Fibroblast of lung (primary cell): ENCODE measurements at regions not wholly inside any gene's neighbourhood (a gene's known extent, or its start where the extent isn't known, plus 50 kb on each side); places are given as distances from the start of the nearest gene placed in this dataset.

ENCODE experiments used
- DNase-seq, 2 donors: peaks; one replicate each; pipeline versions ENCODE4 v3.0.0 to v3.0.0-alpha.2; 2010; ENCODE audit warnings: low read depth in 2 of 2
- H2AFZ ChIP-seq: 2 replicates; pipeline ENCODE4 v1.5.1; 2012; ENCODE audit warnings: low read length, control low read depth, inconsistent platforms
- H3K27ac ChIP-seq: 2 replicates; pipeline ENCODE4 v1.5.1; 2011; ENCODE audit warnings: low read length, control low read depth; ENCODE audit not compliant: insufficient read depth
- H3K27me3 ChIP-seq: 2 replicates; pipeline ENCODE4 v1.5.1; 2011; ENCODE audit warnings: mild to moderate bottlenecking, low read length; ENCODE audit not compliant: control insufficient read depth, insufficient read depth
- H3K36me3 ChIP-seq: 2 replicates; pipeline ENCODE4 v1.5.1; 2011; ENCODE audit warnings: low read length; ENCODE audit not compliant: control insufficient read depth, insufficient read depth
- H3K4me1 ChIP-seq: 2 replicates; pipeline ENCODE4 v1.5.1; 2011; ENCODE audit warnings: low read length; ENCODE audit not compliant: control insufficient read depth, insufficient read depth; ENCODE audit errors: extremely low read depth
- H3K4me2 ChIP-seq: 2 replicates; pipeline ENCODE4 v1.5.1; 2011; ENCODE audit warnings: low read length, control low read depth; ENCODE audit not compliant: insufficient read depth; ENCODE audit errors: extremely low read depth
- H3K4me3 ChIP-seq, 4 experiments: fragments of 200-600 bp in 1 of 4; sonication (generic) in 1 of 4; replicated peaks in 1 of 4; 2 replicates each; pipeline ENCODE4 v1.5.1; 2011 to 2016; ENCODE audit warnings: low read length in 4 of 4, low read depth in 3 of 4, mild to moderate bottlenecking in 3 of 4, control low read depth in 2 of 4, inconsistent platforms in 1 of 4, mixed read lengths in 1 of 4; ENCODE audit not compliant: insufficient read depth in 1 of 4; ENCODE audit errors: control extremely low read depth in 1 of 4
- H3K79me2 ChIP-seq: 2 replicates; pipeline ENCODE4 v1.5.1; 2012; ENCODE audit warnings: mild to moderate bottlenecking, low read length, inconsistent platforms; ENCODE audit not compliant: control insufficient read depth, insufficient read depth
- H3K9ac ChIP-seq: 2 replicates; pipeline ENCODE4 v1.5.1; 2011; ENCODE audit warnings: mild to moderate bottlenecking, low read length, control low read depth; ENCODE audit not compliant: insufficient read depth
- H3K9me3 ChIP-seq: 2 replicates; pipeline ENCODE4 v1.5.1; 2012; ENCODE audit warnings: low read depth, low read length; ENCODE audit not compliant: control insufficient read depth, insufficient read depth
- H4K20me1 ChIP-seq: 2 replicates; pipeline ENCODE4 v1.5.1; 2011; ENCODE audit warnings: low read length; ENCODE audit not compliant: control insufficient read depth, insufficient read depth; ENCODE audit errors: extremely low read depth
- EZH2 ChIP-seq: IDR thresholded peaks from 2 replicates; pipeline ENCODE4 v1.5.1; 2012; ENCODE audit warnings: low read length, control low read depth, mild to moderate bottlenecking; ENCODE audit errors: missing control alignments
- TF ChIP-seq, protein P1 (sequence below), 2 donors: IDR thresholded peaks in 1 of 2; conservative IDR thresholded peaks in 1 of 2; 1 replicate in 1 of 2; 2 replicates in 1 of 2; pipeline ENCODE4 v1.5.1; 2011 to 2012; ENCODE audit warnings: low read length in 2 of 2, control low read depth in 1 of 2, inconsistent platforms in 1 of 2, low read depth in 1 of 2, mild to moderate bottlenecking in 1 of 2

DNA sequence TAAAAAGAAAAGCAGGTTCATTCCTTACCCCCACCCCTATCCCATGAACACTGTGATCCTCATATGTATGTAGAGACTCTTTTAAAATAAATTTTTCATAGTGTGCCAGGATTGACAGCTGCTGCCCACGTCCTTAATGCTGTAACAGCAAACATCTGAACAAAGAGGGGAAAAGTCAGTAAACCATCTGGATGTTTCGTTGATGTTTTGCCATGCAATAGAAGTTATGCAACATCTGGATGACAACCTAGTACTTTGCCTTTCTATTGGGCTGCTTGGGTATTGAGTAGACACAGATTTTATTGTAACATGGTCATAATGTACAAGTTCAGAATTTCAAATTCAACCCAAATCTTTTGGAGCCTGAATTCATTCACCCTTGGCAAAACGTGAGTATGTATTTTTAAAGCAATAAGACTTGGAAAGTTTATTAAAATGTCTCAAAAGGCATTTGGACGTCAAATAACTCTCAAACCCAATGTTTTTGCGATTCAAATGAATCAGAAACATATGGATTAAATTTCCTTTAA lies 500.3 kb downstream of the DHX35 start:
- Histone ChIP-seq H3K79me2 (no peaks in the 10 kb centered on the region), H3K4me3 (no peak overlapping the region), H3K9me3 (no peaks in the 10 kb centered on the region), H4K20me1 (no peaks in the 10 kb centered on the region), H3K27ac (no peak overlapping the region), H3K27me3 (no peaks in the 10 kb centered on the region), H2AFZ (no peak overlapping the region), H3K4me1 (no peaks in the 10 kb centered on the region), H3K36me3 (no peaks in the 10 kb centered on the region), H3K4me2 (no peak overlapping the region), H3K9ac (no peak overlapping the region)
- no peak for DNase-seq
- TF ChIP-seq, protein P1, sequence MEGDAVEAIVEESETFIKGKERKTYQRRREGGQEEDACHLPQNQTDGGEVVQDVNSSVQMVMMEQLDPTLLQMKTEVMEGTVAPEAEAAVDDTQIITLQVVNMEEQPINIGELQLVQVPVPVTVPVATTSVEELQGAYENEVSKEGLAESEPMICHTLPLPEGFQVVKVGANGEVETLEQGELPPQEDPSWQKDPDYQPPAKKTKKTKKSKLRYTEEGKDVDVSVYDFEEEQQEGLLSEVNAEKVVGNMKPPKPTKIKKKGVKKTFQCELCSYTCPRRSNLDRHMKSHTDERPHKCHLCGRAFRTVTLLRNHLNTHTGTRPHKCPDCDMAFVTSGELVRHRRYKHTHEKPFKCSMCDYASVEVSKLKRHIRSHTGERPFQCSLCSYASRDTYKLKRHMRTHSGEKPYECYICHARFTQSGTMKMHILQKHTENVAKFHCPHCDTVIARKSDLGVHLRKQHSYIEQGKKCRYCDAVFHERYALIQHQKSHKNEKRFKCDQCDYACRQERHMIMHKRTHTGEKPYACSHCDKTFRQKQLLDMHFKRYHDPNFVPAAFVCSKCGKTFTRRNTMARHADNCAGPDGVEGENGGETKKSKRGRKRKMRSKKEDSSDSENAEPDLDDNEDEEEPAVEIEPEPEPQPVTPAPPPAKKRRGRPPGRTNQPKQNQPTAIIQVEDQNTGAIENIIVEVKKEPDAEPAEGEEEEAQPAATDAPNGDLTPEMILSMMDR (conservative IDR thresholded peaks at IDR 0.05 in 1 of 2, IDR thresholded peaks at IDR 0.05 in 1 of 2; ENCODE audit: low read depth in 1 of 2, low read length in 2 of 2), result no peak
- TF ChIP-seq EZH2, result no peak

- H3K9me3 ChIP-seq, result no peaks in the 10 kb centered on the region
- no peak overlapping the region for H3K4me2 ChIP-seq
- no peaks in the 10 kb centered on the region for H3K79me2 ChIP-seq
- no peaks in the 10 kb centered on the region for H4K20me1 ChIP-seq
- H3K36me3 ChIP-seq, result no peaks in the 10 kb centered on the region
- no peaks in the 10 kb centered on the region for H3K27me3 ChIP-seq
- H3K4me3 ChIP-seq, result no peak overlapping the region
- no peak overlapping the region for H2AFZ ChIP-seq
- no peaks in the 10 kb centered on the region for H3K4me1 ChIP-seq
- DNase-seq, result no peak
- H3K9ac ChIP-seq, result no peak overlapping the region
- TF ChIP-seq, protein P1 (conservative IDR thresholded peaks at IDR 0.05 in 1 of 2, IDR thresholded peaks at IDR 0.05 in 1 of 2; ENCODE audit: low read depth in 1 of 2, low read length in 2 of 2), result no peak
- TF ChIP-seq EZH2, result no peak
- no peak overlapping the region for H3K27ac ChIP-seq
Measured at GRCh38 chr20:39458452-39458851, 496.3 kb downstream of the DHX35 start.

- no peak for TF ChIP-seq EZH2
- TF ChIP-seq, protein P1 (conservative IDR thresholded peaks at IDR 0.05 in 1 of 2, IDR thresholded peaks at IDR 0.05 in 1 of 2; ENCODE audit: low read depth in 1 of 2, low read length in 2 of 2), result no peak
- Histone ChIP-seq H2AFZ (no peak overlapping the region), H3K27ac (no peak overlapping the region), H3K4me1 (no peaks in the 10 kb centered on the region), H3K4me2 (no peak overlapping the region), H4K20me1 (no peaks in the 10 kb centered on the region), H3K4me3 (no peak overlapping the region), H3K36me3 (no peaks in the 10 kb centered on the region), H3K9me3 (no peaks in the 10 kb centered on the region), H3K79me2 (no peaks in the 10 kb centered on the region), H3K27me3 (no peaks in the 10 kb centered on the region), H3K9ac (no peak overlapping the region)
- no peak for DNase-seq
Measured at GRCh38 chr20:39453890-39454289, 491.7 kb downstream of the DHX35 start.
